ENCODE measurements at regions not wholly inside any gene's neighbourhood (a gene's known extent, or its start where the extent isn't known, plus 50 kb on each side); places are given as distances from the start of the nearest gene placed in this dataset.

DNA sequence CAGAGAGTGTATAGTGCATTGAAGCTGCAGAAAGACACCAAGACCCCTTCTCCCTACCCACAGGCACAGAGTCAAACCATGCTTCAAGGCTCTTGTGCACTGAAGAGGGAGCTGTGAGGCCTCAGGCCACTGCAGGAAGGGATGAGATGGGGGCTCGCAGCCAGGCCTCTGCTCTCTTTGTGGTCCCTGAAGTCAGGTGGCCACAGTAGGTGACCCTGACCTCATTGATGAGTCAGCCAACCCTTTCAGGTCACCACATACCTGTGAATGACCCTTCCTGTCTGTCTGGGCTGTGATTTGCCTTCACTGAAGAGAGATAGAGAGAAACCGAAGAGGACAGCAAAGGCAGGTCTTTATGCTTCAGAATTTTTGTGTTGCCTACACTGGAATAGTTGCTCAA is 372.1 kb downstream of the ACTL7B start:
- FAIRE-seq = no peak

DNA sequence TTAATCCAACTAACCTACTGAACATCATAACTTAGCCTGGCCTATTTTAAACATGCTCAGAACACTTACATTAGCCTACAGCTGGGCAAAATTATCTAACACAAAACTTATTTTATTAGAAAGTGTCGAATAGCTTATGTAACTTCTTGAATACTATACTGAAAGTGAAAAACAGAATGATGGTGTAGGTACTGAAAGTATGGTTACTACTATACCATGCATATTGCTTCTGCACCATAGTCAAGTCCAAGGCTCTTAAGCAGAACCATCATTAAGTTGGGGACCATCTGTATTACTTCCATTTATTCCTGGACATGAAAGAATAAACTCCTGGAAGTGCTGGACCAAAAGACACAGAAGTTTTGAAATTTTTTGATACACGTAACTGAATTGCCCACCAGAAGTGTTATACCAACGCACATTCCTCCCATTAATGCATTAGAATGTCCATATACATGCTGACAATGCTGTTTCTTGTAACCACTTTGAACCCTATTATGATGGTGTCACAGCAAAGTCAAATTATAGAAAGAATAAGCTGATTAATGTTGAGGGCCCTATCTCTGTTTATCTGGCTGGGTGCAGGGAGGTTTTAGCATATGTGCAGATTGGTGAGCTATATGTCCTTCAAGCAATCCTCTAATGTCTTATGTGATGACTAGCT is 375.7 kb downstream of the ACTL7B start:
- FAIRE-seq = no peak

DNA sequence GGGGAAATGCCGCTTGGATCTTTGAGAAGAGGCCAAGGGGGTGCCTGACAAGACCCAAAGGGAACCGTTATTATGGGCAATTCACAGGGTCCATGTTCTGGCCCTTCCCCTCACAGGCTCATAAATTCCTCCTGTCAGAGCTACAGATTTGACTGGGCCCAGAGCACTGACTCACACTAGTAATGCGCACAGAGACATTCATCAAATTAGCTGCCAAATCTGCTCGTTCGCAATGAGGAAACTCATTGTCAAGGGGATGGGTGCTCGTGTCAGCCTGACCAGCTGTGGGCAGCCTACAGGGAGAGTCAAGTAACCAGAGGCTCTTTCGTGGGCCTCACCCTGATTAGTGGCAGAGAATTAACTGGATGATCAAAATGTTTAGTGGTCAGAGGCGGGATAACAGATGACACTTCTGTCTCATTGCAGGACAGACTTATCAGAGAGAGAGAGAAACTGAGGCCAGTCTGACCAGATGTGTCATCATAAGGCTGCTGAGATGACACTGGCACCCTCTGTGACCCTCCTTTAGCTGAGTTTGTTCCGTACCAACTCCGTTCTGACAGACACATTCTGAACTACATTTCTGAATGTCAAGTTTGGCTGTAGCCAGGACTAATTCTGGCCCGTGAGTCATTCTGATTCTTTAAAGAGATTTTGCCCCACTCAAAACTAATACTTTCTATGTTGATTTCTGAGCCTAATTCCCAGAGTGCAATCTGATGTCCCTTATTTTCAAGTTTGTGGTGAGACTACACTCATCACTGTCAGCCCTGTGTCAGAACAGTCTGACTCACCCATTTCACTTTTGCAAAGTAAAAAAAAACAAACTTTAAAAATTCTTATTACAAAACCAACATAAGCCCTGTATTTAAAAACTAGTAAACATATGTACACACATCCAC is 377.1 kb downstream of the ACTL7B start:
- no peak for FAIRE-seq

DNA sequence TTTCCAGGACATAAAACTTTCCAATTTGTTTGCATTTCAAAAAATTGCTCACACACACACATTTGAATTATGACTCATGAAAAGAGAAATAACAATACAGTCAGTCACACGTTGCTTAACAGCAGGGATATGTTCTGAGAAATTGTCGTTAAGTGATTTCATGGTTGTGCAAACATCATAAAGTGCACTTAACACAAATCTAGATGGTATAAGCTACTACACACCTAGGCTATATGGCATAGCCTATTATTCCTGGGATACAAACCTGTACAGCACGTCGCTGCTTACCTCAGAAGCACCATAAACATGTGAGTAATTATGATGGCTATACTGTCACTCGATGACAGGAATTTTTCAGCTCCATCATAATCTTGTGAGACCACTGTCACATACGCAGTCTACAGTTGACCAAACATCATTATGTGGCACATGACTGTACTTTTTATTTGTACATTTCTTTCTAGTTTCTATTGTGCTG is 378.2 kb downstream of the ACTL7B start:
- FAIRE-seq = no peak

DNA sequence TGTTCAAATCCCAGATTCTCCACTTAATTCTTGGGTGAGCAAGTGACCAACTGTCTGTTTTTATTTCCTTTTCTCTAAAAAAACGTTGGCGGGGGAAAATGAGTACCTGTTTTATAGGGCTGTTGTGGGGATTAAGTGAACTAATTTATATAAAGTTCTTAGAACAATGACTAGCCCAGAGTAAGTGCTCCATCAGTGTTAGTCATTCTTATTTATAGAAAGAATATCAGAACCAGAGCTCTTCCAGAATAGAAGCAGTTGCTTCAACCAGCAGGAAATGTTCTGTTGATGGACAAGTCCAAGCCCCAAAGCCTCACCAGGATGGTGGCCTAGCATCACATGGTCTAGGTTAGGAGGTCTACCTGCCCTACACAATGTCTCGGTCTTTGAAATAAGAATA is 379.2 kb downstream of the ACTL7B start:
- FAIRE-seq = no peak

DNA sequence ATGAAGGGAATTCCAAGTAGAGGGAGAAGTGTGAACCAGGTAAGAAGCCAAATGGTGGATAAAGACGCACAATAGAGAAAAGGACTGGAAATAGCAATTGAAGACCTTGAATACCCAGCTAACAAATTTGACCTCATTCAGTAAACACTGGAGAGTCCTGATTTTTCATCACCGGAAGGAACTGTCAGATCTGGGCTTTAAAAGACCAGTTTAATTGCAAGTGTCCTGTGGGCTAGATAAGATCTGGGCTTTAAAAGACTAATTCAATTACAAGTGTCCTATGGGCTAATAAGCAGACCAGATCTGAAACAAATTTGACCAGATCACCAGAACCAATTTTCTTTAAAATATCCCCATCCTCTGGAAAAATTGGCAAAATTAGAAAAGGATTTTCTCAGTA is 380.0 kb downstream of the ACTL7B start:
- FAIRE-seq = no peak

DNA sequence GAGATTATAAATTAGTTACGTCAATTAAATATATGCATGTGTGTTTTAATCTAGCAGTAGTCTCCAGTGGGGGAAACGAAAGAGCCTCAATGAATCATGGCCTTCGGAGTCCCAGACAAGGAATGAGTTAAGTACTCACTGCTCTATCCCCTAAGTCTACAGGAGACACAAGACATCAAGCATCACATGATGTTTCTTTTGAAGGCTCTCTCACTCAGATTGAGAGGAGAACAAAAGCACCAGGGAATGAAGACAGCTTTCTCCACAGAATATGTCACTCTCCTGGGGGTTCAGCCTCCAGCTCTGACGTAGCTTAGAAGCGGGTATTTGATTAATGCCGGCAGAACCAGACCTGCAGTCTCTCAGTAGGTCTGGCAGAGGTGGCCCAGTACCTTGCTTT is 381.4 kb downstream of the ACTL7B start:
- FAIRE-seq = no peak

DNA sequence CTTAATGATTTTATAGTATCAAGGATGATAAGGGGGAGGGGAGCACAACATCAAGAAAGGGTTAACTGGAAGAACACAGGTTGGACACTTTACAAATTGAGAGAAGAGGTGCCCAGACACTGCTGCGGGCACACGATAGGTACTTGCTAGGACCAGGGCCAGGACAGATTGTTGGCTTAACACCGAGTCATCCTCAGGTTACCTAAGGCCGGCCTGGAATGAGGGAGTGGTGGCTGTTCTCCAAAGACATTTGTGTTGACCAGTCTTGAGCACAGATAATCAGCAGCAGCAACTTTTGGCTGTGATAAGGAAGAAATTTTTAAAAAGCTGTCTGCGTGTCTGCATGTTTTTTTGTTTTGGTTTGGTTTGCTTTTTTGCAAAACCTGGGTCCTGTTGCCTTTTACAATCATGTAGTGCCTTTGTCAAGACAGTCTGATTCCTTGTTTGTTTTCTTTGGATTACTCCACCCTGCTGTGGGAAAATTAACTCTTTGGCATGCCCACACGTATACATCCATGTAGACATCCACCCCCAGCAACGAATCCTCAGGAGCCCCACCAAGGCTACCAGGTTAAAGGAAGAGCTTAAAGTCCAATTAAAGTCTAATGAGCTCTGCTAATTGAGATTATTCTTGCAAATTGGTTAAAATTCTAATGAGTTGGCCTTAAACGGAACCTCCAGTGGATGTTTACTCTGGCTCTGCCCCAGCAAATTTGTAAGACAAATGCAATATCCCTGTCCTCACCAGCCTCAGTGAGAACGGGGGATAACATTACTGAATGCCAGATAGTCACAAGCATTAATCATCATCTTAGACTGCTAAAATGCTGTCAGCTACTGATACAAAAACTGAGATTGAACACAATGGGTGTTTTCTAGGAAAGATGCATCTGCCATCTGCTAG is 382.3 kb downstream of the ACTL7B start:
- FAIRE-seq = no peak

DNA sequence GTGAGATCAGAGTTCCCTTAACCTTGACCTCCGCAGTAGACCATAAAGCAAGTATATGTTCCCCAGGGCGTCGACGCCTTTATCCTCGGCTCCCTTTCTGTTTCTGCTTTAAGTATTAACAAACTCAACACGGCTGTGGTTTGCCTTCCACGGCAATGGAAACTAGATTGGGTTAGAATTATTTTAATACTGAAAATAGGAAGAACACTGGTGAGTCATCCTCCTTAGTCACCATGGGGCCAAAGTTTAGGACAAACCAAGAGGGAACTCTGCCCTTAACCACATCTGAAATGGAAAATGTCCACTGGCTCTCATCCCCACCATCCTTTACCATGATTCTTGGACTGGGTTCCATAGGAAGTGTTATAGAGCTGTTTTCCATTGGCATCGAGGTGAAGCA is 386.1 kb downstream of the ACTL7B start:
- no peak for FAIRE-seq

DNA sequence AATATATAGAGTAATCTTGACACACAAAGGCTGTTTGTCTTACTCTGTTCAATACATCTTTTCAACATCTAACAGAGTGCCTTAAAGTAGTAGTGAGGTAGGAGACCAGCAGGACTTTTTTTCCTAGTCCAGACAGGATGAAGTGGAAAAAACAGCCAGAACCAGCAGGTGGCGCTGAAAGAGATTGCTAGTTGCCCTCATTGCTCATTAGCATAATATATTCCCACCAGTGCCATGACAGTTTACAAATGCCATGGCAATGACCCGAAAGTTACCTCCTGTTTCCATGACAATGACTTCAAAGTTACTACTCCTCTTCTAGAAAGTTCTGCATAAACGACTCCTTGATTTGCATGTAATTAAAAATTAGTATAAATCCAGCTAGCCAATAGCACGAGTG is 387.4 kb downstream of the ACTL7B start:
- no peak for FAIRE-seq

DNA sequence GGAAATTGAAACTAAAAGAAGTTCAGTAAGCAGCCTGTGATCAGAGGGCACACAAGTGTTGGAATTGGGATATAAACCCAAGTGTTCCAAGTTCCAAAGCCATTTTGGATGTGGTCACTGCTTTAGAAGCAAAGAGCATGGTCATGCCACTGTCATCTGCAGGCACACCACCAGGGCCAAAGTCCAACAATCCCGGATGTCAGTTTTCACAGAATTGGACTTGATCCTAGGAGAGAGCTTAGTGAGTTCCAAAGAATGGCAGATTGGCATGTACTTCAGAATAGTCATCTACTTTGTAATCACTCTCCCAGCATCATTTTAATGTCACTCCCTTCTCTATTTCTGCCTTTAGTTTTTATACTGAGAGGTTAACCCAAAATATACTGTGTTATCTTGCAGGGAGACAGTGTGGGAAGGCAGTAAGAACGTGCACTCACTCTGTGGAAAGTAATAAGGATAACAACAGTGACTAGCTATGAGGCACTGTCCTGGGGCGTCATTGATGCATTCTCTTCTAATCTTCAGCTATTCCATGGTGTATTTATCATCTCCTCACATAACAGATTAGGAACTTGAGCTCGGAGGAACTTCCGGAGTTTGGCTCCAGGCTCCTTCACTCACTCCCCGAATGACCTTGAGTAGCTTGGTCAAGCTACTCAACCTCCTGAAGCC is 388.0 kb downstream of the ACTL7B start:
- FAIRE-seq = no peak

DNA sequence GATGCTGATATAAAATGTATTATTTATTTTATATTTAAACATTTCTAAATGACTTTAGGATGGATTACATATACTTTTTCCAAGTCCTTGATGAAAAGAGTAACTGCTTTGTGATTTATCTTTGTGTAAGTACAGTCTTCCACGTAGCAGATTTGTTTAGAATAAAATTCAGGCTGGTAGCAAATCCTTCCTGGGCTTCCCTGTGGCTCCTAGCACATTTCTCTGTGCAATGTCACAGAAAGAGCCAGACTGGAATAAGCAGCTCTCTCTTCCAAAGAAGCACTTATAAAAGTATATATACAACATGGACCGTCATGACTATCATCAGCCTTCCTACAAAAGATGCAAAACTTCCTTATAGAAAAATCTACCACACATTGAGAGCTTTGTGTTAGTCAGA is 388.6 kb downstream of the ACTL7B start:
- no peak for FAIRE-seq

DNA sequence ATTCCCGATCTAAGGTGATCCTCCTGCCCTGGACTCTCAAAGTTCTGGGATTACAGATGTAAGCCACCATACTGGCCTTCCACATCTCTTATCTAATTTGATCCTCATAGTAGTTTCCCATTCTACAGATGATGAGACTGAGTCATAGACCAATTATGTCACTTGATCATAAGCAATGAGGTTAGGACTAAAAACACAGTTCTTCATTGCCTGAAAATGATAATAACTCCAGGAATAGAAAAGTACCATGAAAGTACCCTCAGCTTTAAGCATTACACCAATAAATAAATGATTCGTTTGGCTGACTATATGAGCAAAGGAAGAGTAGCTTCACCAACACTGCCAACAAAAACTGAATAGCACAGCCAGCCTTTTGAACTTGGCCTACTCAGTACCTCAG is 389.5 kb downstream of the ACTL7B start:
- FAIRE-seq = no peak

DNA sequence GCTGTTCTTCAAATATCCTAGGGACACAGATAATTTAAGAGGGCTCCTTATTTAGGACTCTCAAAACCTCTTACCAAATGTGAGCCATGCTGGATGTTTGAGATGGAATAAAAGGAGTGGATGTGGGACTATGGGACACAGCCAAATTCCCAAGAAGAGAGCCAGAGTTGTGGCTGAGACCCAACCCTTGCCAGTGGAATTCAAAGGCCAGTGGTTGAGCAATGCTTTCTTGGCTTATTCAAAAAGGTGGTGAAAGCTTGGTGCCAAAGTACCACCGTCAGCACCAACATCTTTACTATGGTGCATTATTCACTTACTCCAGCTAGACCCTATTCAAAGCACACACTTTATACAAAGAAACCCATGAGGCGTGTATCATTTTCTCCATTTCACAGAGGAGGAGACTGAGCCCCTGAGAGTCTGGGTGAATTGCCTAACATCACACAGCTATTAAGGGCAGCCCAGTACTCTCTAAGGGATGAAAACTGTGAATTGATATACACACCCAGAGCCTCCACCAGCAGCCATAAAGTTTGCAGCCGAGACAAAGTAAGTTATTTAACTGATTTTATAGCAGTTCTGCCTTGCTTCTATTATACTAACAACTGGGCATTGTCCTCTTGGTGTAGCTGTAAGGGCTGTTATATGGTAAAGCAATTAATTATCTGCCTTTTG is 391.7 kb downstream of the ACTL7B start:
- FAIRE-seq = no peak

DNA sequence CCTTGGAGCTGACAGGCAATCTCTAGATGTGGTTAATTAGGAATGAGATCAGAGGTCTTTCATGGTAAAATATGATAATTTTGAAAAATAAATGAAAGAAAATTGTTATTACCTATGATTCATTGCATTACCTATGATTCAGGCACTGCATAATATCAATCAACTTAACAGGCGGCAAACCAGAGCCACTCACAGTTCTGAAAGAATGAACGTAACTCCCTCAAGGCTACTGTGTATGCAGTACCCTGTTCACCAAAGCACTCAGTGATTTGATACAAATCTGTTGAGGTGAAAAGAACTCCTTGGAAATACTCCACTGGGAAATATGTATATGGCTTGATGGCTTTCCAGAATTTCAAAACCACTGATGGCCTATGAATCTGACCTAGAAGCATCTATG is 398.9 kb downstream of the ACTL7B start:
- no peak for FAIRE-seq

DNA sequence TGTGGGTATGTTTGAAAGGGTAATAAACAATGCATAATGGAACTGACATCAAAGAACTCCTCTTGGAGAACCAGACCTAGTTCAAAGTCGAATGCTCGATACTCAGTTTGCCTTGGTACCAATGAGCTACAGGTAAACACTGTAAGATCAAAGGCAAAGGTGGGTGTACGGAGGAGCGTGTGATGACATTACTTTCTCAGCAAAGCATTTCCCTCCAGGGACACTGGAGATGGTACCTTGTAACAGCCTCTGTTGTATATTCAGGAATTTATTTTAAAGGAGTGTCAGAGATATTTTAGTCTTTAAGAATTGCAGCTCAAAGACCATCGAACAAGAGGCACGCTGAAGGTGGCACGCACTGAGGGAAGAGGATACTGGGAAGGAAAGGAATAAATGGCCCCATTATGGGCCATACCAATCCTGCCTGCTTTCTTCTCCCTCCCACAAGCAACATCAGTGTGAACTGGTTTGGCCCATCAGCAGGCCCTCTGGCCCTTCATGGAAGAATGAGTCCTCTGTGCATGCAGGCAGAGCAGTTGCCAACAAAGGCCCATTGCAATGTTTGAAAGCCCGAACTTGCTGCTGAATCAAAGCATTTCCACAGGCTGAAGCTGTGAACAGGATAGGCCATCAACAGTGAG is 410.2 kb downstream of the ACTL7B start:
- no peak for FAIRE-seq

DNA sequence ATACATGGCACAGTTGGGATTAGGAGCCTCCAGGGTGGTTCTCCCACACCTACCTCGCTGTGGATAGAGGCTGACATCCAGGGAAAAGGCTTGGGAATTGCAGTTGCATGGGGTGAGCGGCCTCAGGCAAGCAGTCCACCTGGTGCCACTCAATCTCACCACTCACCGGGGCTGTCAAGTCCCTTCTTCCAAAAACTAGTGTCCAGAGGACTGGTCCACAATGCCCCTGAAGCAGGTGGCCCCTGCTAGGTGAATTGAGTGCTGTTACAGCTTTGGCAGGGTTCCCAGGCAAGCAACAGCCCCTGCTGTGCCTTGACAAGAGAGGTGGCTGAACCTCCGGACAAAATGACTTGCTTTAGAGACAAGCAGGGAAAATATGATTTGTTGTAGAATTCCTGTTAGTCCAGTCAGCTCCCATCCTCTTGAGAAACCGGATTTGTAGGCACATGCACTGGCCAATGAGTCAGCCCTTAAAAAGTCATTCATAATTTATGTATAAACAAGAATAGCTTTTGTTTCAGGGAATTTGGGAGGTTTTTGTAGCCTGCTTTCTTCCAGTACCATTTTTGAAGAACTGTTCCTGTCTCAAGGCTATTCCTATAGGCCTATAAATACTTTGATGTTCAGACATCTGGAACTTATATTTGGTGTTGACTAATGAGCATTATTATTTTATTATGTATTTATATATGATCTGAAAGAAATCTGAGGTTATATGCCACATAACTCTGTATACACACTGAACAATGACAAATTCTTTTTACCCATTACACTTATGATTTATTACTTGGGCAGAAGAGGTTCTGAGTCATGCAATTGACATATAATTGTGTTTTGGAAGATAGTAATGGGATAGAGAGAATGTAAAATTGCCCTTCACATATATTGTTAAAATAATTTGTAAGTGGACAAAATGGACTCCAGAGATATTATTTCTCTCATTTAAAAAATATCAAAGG is 411.1 kb downstream of the ACTL7B start:
- FAIRE-seq = no peak

DNA sequence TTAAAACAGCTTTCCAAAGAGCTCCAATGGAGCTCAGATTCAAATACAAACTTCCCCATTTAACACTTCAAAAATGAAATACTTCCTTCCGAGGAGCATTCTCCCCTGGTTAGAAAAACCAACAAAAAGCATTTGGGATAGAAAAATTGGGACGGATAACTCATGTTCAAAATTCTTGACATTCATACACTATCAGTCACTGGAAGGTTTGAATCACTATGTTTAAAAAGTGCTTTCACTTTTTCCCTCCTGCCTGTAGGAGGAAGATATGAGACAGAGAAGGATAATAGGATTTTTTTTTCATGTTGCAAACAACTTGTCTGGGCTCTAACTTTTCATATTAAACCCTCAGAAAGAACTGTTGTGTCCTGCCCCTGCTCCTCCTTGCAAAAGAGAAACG is 412.0 kb downstream of the ACTL7B start:
- no peak for FAIRE-seq

DNA sequence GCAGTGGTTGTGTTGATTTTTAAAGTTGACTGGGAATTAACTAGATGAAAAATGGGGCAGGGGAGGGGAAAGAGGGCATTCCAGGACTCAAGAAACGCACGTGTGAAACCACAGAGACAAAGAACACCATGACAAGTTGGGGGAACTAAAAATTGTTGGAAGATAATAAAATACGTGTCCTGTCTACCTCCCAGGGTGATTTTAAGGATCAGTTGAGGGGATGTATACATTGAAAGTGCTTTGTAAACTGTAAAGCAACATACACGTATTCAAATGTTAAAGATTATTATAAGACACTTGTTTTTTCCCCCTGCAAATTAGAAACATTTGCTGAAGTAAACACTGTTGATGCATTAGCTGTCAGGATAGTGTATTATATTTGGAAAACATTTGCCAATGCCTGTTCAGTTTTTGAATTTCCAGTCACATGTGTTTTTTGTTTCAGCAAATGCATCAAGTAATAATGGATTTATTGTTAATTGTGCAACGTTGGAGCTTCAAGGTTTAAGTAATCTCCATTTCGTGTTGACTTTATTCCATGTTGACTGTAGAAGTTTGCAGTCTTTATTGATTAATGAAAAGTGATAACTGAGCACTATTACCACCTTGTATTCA is 412.7 kb downstream of the ACTL7B start:
- FAIRE-seq = no peak

DNA sequence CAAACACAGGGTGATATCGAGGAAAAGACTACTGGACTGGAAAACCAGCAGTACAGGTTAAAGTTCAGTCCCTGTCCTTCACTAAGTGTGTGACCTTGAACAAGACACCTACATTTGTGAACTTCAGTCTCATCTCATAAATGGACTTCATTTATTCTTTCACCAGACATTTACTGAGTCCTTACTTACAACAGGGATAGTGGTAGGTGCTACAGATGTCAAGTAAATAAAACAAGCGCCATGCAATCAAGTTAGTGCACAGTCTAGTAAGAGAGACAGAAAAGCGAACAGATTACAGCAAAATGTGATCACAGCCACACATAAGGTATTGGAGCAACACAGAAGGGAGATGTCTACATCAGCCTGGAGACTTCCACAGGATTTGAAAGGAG is 413.2 kb downstream of the ACTL7B start:
- FAIRE-seq = no peak

All from G401.6 (cell line).